Suprapubic skin (tissue), 4 donors: ENCODE measurements at regions not wholly inside any gene's neighbourhood (a gene's known extent, or its start where the extent isn't known, plus 50 kb on each side); places are given as distances from the start of the nearest gene placed in this dataset.

ENCODE experiments used
- DNase-seq, 2 donors: peaks; one replicate each; pipeline ENCODE4 v3.0.0-alpha.2; 2019; ENCODE audit warnings: low spot score in 2 of 2
- H3K27ac ChIP-seq: fragments of 200-600 bp; sonication (generic); one replicate; pipeline ENCODE4 v1.5.1; 2019
- H3K27me3 ChIP-seq: fragments of 200-600 bp; sonication (generic); one replicate; pipeline ENCODE4 v1.5.1; 2019
- H3K36me3 ChIP-seq: fragments of 200-600 bp; sonication (generic); one replicate; pipeline ENCODE4 v1.5.1; 2019
- H3K4me1 ChIP-seq: fragments of 200-600 bp; sonication (generic); one replicate; pipeline ENCODE4 v1.5.1; 2019
- H3K4me3 ChIP-seq: fragments of 200-600 bp; sonication (generic); one replicate; pipeline ENCODE4 v1.5.1; 2019; ENCODE audit warnings: mild to moderate bottlenecking
- H3K9me3 ChIP-seq: fragments of 200-600 bp; sonication (generic); one replicate; pipeline ENCODE4 v1.5.1; 2019
- CTCF ChIP-seq, 2 donors: fragments of 200-600 bp in 1 of 2; fragments of 450-650 bp in 1 of 2; sonication (generic) in 1 of 2; IDR thresholded peaks; one replicate each; pipeline ENCODE4 v1.5.1; 2016 to 2019; ENCODE audit warnings: antibody characterized with exemption in 2 of 2, mild to moderate bottlenecking in 1 of 2, moderate library complexity in 1 of 2
- EP300 ChIP-seq: sonication (generic); formaldehyde crosslinking; IDR thresholded peaks from one replicate; pipeline ENCODE4 v1.6.1; 2017; ENCODE audit warnings: antibody characterized with exemption
- POLR2A ChIP-seq, 2 donors: fragments of 450-650 bp; IDR thresholded peaks; one replicate each; pipeline ENCODE4 v1.6.1; 2017; ENCODE audit warnings: antibody characterized with exemption in 2 of 2, mild to moderate bottlenecking in 2 of 2, moderate library complexity in 2 of 2
- POLR2AphosphoS5 ChIP-seq, 3 donors: sonication (generic); formaldehyde crosslinking; IDR thresholded peaks; one replicate each; pipeline ENCODE4 v1.6.1; 2017; ENCODE audit warnings: antibody characterized with exemption in 3 of 3
- WGBS: methylation state at CpG from one replicate; pipeline ENCODE4 v1.1.5; 2018; 5-methylcytosine and 5-hydroxymethylcytosine counted together

- no peak for TF ChIP-seq POLR2A (IDR thresholded peaks at IDR 0.05)
- no peak for TF ChIP-seq POLR2AphosphoS5 (IDR thresholded peaks at IDR 0.05)
- no peak for TF ChIP-seq EP300
- TF ChIP-seq CTCF (IDR thresholded peaks at IDR 0.05): no peak
- Histone ChIP-seq H3K36me3 (no peaks in the 10 kb centered on the region), H3K27me3 (no peaks in the 10 kb centered on the region), H3K4me1 (no peaks in the 10 kb centered on the region), H3K27ac (no peak overlapping the region), H3K4me3 (no peak overlapping the region), H3K9me3 (no peaks in the 10 kb centered on the region)
- no peak for DNase-seq
- WGBS: 58% methylated on average over 2 of the region's 2 CpGs
Observed at GRCh38 chrX:128165884-128166408, 113.7 kb upstream of the ACTRT1 start.

DNA sequence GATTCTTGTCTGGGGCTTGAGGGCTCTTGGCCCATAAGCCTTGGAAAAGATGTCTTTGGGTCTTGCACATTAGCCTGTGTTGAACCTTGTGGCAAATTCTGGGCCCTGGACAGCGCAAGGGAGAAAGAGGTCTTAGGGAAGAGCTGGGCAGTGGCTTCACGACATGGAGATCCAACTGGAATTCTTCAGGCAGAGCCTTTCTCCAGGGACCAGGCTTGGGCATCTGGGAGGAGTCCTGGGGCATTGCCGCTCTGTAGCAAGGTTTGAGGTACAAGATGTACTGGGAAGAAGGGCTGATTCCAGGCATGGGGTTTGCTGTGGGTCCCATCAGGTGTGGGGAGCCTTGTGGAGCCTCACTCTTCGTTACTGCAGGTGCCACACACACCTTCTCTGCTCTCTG is 104.0 kb upstream of the ACTRT1 start:
- no CpG with 5 or more reads among the region's 4 CpGs for WGBS
- H3K27me3 ChIP-seq: no peaks in the 10 kb centered on the region
- TF ChIP-seq POLR2A (IDR thresholded peaks at IDR 0.05): no peak
- TF ChIP-seq POLR2AphosphoS5 (IDR thresholded peaks at IDR 0.05): no peak
- no peak for TF ChIP-seq CTCF (IDR thresholded peaks at IDR 0.05)
- TF ChIP-seq EP300: no peak
- DNase-seq: no peak
- H3K4me3 ChIP-seq: no peak overlapping the region
- no peaks in the 10 kb centered on the region for H3K36me3 ChIP-seq
- no peaks in the 10 kb centered on the region for H3K9me3 ChIP-seq
- H3K27ac ChIP-seq: no peak overlapping the region
- no peaks in the 10 kb centered on the region for H3K4me1 ChIP-seq

DNA sequence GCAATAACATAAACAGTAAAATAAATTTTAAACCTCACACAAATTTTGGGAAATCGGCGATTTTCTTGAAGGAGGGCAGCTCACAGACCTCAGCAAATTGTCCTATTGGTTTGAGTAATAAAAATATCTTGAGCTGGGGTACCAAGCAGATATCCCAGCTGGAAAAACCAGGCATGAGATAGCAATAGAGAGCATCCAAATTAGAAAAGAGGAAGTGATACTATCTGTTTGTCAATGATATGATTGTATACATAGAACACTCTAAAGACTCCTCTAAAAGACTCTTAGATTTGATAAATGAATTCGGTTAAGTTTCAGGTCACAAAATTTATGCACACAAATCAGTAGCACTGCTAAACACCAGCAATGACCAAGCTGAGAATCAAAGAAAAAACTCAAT is 90.5 kb upstream of the ACTRT1 start:
- H3K4me1 ChIP-seq: no peaks in the 10 kb centered on the region
- WGBS: 78% methylated on average over 3 of the region's 3 CpGs
- DNase-seq: no peak
- no peak for TF ChIP-seq EP300
- H3K4me3 ChIP-seq: no peak overlapping the region
- no peaks in the 10 kb centered on the region for H3K9me3 ChIP-seq
- H3K36me3 ChIP-seq: no peaks in the 10 kb centered on the region
- no peaks in the 10 kb centered on the region for H3K27me3 ChIP-seq
- H3K27ac ChIP-seq: no peak overlapping the region

- no peak for TF ChIP-seq EP300
- TF ChIP-seq CTCF (IDR thresholded peaks at IDR 0.05): no peak
- no peak for TF ChIP-seq POLR2AphosphoS5 (IDR thresholded peaks at IDR 0.05)
- TF ChIP-seq POLR2A (IDR thresholded peaks at IDR 0.05): no peak
- no peaks in the 10 kb centered on the region for H3K4me1 ChIP-seq
- WGBS: 40% methylated on average over 1 of the region's 1 CpG
- H3K9me3 ChIP-seq: no peaks in the 10 kb centered on the region
- no peak overlapping the region for H3K4me3 ChIP-seq
- H3K36me3 ChIP-seq: no peaks in the 10 kb centered on the region
- no peaks in the 10 kb centered on the region for H3K27me3 ChIP-seq
- no peak overlapping the region for H3K27ac ChIP-seq
- DNase-seq: no peak
Observed at GRCh38 chrX:128106630-128107029, 54.4 kb upstream of the ACTRT1 start.

- DNase-seq: no peak
- H3K4me3 ChIP-seq: no peak overlapping the region
- TF ChIP-seq POLR2A (IDR thresholded peaks at IDR 0.05): no peak
- no peak for TF ChIP-seq POLR2AphosphoS5 (IDR thresholded peaks at IDR 0.05)
- TF ChIP-seq EP300: no peak
- TF ChIP-seq CTCF (IDR thresholded peaks at IDR 0.05): no peak
- no peaks in the 10 kb centered on the region for H3K27me3 ChIP-seq
- no peak overlapping the region for H3K27ac ChIP-seq
- H3K36me3 ChIP-seq: no peaks in the 10 kb centered on the region
- H3K4me1 ChIP-seq: no peaks in the 10 kb centered on the region
- H3K9me3 ChIP-seq: no peaks in the 10 kb centered on the region
Observed at GRCh38 chrX:128105659-128106058, 53.5 kb upstream of the ACTRT1 start.
